ENCODE measurements at regions not wholly inside any gene's neighbourhood (a gene's known extent, or its start where the extent isn't known, plus 50 kb on each side); places are given as distances from the start of the nearest gene placed in this dataset.
"Not testable (repeated sequence)": the region's sequence is repeated elsewhere in the genome, so short reads cannot be mapped to it uniquely, and the experiment has no call there.

DNA sequence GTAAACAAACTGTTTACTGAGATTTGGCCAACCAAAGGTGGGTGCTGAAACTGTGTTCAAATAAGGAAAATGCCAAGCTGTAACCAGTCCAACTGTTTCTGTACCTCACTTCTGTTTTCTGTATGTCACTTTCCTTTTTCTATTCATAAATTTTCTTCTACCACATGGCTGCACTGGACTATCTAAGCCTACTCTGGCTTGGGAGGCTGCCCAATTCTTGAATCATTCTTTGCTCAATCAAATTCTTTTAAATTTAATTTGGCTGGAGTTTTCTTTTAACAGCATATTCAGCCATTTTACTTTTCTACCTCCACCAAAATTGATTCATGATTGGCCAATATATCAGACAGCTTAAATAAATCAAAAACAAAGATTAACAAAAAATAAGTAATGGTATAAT lies 1575.5 kb upstream of the SPRY2 start:
- no peak for DNase-seq

DNA sequence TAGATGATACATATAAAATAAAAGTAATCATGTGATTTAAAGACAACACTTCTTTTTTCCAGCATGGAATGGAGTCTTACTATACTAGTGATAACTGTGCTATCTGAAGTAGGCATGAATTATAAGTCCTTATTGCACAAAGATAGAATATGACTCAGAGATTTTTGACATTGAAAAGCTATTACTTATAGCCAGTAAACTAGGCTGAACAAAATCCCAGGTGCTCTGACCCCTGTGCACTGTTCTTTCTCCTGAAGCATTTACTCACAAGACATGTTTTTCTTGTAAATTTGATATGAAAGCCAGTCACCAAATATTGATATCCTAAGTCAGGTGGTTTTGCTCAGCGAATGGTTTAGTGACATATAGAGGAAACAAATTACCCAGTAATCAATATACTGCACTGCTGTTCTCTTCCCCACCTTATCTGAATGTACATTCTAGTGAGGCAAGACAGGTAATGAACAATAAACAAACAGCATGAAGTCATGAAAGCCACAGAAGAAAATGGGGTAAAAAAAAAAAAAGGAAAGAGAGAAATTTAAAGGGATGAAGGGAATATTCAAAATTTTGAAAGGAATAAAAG lies 1567.0 kb upstream of the SPRY2 start:
- DNase-seq = no peak

DNA sequence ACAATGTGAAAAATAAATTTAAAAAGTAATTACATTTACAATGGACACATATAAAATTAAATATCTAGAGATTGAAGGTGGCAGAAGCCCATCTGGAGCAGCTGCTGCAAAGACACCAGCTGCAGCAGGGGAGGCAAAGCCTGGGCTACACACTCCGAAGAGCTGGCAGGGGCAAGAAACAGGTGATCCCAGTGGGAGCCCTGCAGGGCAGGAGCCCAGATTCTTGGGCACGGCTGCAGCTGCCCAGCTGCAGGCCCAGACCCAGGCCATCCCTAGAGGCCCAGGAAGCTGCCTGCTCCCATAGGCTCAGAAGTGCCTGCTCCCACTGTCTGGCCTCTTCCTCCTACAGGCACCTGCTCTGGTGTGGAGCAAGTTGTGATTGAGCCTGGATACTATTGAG lies 1547.9 kb upstream of the SPRY2 start:
- DNase-seq = no peak

DNA sequence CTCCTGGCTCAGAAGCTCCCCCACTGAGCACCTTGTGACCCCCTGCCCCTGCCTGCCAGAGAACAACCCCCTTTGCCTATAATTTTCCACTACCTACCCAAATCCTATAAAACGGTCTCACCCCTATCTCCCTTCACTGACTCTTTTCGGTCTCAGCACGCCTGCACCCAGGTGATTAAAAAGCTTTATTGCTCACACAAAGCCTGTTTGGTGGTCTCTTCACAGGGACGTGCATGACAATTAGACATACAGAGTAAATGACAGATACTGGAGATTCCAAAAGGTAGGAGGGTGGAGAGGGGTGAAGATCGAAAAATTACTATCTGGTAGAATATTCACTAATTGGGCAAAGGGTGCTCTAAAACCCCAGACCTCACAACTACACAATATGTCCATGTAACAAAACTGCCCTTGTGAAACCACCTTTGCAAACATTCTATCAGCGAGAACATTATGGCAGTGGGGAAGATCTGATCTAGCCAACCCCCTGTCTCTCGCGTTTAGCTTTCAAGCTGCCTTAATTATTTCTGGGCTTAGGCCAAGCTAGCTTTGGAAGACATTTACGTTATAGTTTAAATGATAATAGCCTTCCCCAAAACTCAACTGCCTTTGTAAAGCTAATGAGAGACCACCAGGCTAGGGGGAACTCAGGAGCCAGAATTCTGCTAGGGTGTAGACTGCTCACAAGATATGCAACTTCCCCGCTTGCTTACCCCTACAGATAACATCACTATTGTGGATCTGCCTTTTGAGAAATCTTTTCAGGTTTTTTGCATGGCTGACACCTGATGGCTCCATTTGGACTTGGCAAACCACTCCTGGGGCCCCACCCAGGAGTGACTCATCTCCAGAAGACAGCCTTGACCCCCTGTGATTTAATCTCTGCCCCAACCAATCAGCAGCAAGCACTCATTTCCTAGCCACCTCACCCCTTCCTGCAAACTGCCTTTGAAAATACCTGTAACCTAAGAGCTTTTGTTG lies 1534.0 kb upstream of the SPRY2 start:
- DNase-seq = peak; percentile 37

GRCh38 chr13:81874253-81874652 lies 1533.3 kb upstream of the SPRY2 start:
- peak; percentile 59 for DNase-seq

GRCh38 chr13:81872581-81872980 lies 1531.7 kb upstream of the SPRY2 start:
- peak; percentile 54 for DNase-seq

DNA sequence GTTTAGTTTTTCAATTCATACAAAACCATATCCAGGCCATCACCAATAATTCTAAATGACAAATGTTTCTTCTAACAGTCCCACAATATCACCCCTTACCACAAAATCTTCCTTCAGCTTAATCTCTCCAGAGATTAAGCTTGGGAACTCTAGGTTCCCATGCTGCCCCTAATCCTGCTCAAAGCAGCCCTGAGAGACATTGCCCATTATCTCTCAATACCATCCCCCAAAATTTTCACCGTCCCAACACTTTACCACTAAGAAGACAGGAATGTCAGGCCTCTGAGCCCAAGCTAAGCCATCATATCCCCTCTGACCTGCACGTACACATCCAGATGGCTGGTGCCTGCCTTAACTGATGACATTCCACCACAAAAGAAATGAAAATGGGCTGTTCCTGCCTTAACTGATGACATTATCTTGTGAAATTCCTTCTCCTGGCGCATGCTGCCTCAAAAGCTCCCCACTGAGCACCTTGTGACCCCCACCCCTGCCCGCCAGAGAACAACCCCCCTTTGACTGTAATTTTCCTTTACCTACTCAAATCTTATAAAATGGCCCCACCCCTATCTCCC lies 1530.9 kb upstream of the SPRY2 start:
- not testable (repeated sequence) for DNase-seq

GRCh38 chr13:81848291-81848690 lies 1507.4 kb upstream of the SPRY2 start:
- no peak for DNase-seq

- no peak for DNase-seq
Observed at GRCh38 chr13:81846771-81847170, 1505.8 kb upstream of the SPRY2 start.

- no peak for DNase-seq
Observed at GRCh38 chr13:81821259-81821658, 1480.3 kb upstream of the SPRY2 start.

DNA sequence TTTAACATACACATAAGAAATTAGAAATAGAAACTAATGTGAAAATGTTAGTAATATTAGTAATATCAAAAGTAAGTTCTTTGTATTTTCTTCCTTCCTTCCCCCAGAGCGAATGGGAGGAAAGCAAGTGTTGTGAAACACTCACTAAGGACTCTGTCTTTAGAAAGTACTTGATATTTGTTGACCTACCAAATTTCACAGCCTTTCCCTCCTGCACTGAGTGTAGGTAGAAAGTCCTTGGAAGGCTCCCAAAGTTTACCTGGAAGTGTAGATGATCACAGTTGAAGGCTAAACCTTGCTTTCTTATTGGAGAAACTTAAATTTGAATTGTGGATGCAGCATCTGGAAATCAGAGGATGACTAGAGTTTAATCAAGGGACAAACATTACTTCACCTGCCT lies 1459.5 kb upstream of the SPRY2 start:
- no peak for DNase-seq

DNA sequence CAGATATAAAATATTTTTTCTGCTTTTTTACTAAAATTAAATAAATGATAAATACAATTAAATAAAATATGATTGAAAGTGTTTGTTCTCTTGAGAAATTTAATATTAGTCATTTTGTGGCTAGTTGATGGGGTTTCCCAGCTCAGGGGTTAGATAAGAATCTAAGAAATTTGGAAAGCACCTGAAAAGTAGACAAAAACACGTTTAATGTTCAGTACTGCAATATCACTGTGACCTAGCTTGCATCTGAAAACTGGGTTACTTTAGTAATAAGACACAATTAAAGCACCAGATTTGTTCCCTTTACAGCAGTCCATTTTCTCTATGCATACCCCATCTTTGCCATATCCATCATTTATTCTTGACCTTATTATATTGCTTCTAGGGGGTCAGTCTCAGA lies 1454.8 kb upstream of the SPRY2 start:
- no peak for DNase-seq

- DNase-seq = no peak
Observed at GRCh38 chr13:81791641-81792040, 1450.7 kb upstream of the SPRY2 start.

DNA sequence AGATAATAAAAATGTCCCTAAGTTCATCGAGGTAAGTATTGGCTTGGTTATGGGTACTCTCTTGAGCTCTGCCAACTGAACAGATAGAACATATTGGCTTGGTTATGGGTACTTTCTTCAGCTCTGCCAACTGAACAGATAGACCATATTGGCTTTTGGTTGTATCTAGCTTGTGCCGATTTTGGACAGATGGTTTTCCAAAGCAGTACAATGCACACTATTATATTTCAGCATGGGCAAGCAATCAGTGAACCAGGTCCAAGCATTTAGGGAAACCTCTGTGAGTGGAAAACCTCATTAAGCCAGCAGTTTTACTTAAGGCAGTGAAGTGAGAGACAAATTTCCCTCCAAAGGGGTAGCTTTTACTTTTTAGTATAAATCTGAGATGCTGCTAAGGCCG lies 1440.5 kb upstream of the SPRY2 start:
- no peak for DNase-seq

DNA sequence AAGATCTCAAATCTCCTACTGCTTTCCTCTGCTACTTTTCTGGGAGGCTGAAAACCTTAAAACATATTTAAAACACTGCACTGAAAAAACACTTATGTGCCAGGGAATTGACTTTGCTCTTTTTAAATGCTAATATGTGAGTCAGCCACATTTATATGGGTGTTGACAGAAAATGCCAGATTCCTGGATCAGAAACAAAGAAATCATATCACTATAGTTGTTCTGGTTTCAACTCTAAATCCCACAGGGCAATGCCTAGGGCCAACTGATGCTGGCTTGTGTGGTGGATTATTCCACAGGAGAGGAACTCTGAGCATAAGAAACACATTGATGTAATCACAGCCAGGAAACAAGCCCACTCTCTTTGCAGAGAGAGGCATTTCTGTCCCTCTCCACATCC lies 1439.0 kb upstream of the SPRY2 start:
- no peak for DNase-seq

GRCh38 chr13:81778350-81778749 lies 1437.4 kb upstream of the SPRY2 start:
- no peak for DNase-seq

- DNase-seq = no peak
Observed at GRCh38 chr13:81773263-81773662, 1432.3 kb upstream of the SPRY2 start.

DNA sequence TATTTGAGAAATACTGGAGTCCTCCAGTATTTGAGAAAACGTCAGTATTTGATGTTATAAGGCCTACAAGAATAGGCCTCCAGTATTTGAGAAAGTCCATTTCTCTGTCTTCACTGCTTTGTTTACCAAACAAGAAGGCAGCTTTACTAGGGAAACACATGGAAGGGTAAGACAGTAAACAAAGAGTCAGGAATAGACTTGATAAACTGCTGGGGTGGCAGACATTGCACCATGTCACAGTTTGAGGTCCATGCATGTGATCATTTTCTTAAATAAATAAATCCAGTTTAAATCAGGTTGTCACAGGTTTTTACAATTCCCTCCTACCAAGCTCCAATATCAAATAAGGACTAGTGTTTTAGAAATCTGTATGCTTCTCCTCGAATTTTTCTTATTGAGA lies 1431.0 kb upstream of the SPRY2 start:
- no peak for DNase-seq

- no peak for DNase-seq
Observed at GRCh38 chr13:81770868-81771505, 1430.1 kb upstream of the SPRY2 start.

- no peak for DNase-seq
Observed at GRCh38 chr13:81762449-81762848, 1421.5 kb upstream of the SPRY2 start.

DNA sequence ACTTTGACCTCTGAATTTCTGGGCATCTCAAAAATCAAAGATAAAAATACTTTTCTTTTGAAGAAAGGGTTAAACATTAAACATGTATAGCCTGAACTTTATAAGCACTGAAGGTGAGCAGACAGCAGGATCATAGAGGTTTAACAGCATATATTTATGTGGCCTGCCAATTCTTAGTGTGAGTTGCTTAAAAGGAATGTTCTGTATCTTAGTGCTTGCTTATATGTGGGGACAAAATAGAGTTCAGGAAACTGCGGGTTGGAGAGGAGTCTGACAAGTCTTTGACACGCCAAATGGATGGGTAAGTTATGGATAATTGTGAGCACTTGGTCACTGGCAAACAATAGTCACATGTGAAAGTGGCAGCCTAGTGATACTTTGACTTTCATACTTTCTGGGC lies 1419.4 kb upstream of the SPRY2 start:
- no peak for DNase-seq

GRCh38 chr13:81757348-81757970 lies 1416.5 kb upstream of the SPRY2 start:
- no peak for DNase-seq

- DNase-seq = no peak
Observed at GRCh38 chr13:81745391-81745790, 1404.5 kb upstream of the SPRY2 start.

All from NCI-H748 treated with DMSO at 0.1 percent for 48 hours (cell line).